CD14-positive monocyte (primary cell): ENCODE measurements at regions not wholly inside any gene's neighbourhood (a gene's known extent, or its start where the extent isn't known, plus 50 kb on each side); places are given as distances from the start of the nearest gene placed in this dataset.

Source experiments
- DNase-seq, 3 donors: peaks; one replicate each; pipeline ENCODE4 v3.0.0-alpha.2; 2011 to 2022
- H2AFZ ChIP-seq: 2 replicates; pipeline ENCODE4 v1.6.0; 2012; ENCODE audit warnings: mild to moderate bottlenecking, low read depth, low read length, inconsistent platforms; ENCODE audit not compliant: insufficient read depth, poor library complexity, severe bottlenecking
- H3K27ac ChIP-seq, 2 donors: 1 replicate in 1 of 2; 2 replicates in 1 of 2; pipeline ENCODE4 v1.5.1; 2012 to 2013; ENCODE audit warnings: low read length in 2 of 2, control low read depth in 1 of 2, inconsistent platforms in 1 of 2, low read depth in 1 of 2, mild to moderate bottlenecking in 1 of 2
- H3K27me3 ChIP-seq, 2 donors: one replicate each; pipeline versions ENCODE4 v1.6.0 to v1.6.1; 2011 to 2013; ENCODE audit warnings: low read length in 2 of 2; ENCODE audit not compliant: control insufficient read depth in 2 of 2, insufficient read depth in 2 of 2
- H3K36me3 ChIP-seq, 2 donors: replicated peaks in 1 of 2; 1 replicate in 1 of 2; 2 replicates in 1 of 2; pipeline versions ENCODE4 v1.5.1 to v1.6.1; 2012 to 2013; ENCODE audit warnings: low read length in 2 of 2, control low read depth in 1 of 2, inconsistent platforms in 1 of 2, mild to moderate bottlenecking in 1 of 2; ENCODE audit not compliant: insufficient read depth in 2 of 2, control insufficient read depth in 1 of 2
- H3K4me1 ChIP-seq, 2 donors: 1 replicate in 1 of 2; 2 replicates in 1 of 2; pipeline versions ENCODE4 v1.5.1 to v1.6.1; 2012 to 2013; ENCODE audit warnings: low read length in 2 of 2, control low read depth in 1 of 2, inconsistent platforms in 1 of 2, mild to moderate bottlenecking in 1 of 2, moderate library complexity in 1 of 2; ENCODE audit not compliant: insufficient read depth in 2 of 2, control insufficient read depth in 1 of 2
- H3K4me2 ChIP-seq: replicated peaks from 2 replicates; pipeline ENCODE3; 2012; ENCODE audit warnings: low read length, moderate library complexity, mild to moderate bottlenecking; ENCODE audit not compliant: poor library complexity, severe bottlenecking; ENCODE audit errors: extremely low read depth
- H3K4me3 ChIP-seq, 3 experiments: fragments of 200-600 bp in 1 of 3; sonication (generic) in 1 of 3; replicated peaks in 1 of 3; 1 replicate in 2 of 3; 2 replicates in 1 of 3; pipeline ENCODE4 v1.5.1; 2011 to 2013; ENCODE audit warnings: low read length in 3 of 3, mild to moderate bottlenecking in 3 of 3, control low read depth in 2 of 3, low read depth in 2 of 3, inconsistent platforms in 1 of 3, moderate library complexity in 1 of 3
- H3K79me2 ChIP-seq: 2 replicates; pipeline ENCODE4 v1.6.0; 2012; ENCODE audit warnings: mild to moderate bottlenecking, control low read depth, inconsistent platforms, low read length, moderate library complexity; ENCODE audit not compliant: insufficient read depth
- H3K9ac ChIP-seq: 2 replicates; pipeline ENCODE4 v1.6.0; 2017; ENCODE audit warnings: low read length, mild to moderate bottlenecking; ENCODE audit not compliant: insufficient read depth, poor library complexity, severe bottlenecking
- H3K9me3 ChIP-seq, 2 donors: replicated peaks in 1 of 2; 1 replicate in 1 of 2; 2 replicates in 1 of 2; pipeline versions ENCODE4 v1.5.1 to v1.6.1; 2012 to 2013; ENCODE audit warnings: low read length in 2 of 2, control low read depth in 1 of 2; ENCODE audit not compliant: control insufficient read depth in 1 of 2, insufficient read depth in 1 of 2
- H4K20me1 ChIP-seq: 2 replicates; pipeline ENCODE4 v1.6.0; 2012; ENCODE audit warnings: mild to moderate bottlenecking, low read length, control low read depth, moderate library complexity; ENCODE audit not compliant: insufficient read depth
- H3K27ac Mint-ChIP-seq, 7 donors: one replicate each; pipeline ENCODE4 v1.8.0; 2020; ENCODE audit warnings: mild to moderate bottlenecking in 7 of 7, mixed read lengths in 7 of 7, moderate library complexity in 6 of 7, inconsistent platforms in 2 of 7
- H3K27me3 Mint-ChIP-seq, 3 donors: one replicate each; pipeline ENCODE4 v1.8.0; 2021 to 2022; ENCODE audit warnings: low read depth in 3 of 3, mild to moderate bottlenecking in 3 of 3, mixed read lengths in 3 of 3, moderate library complexity in 3 of 3, inconsistent platforms in 1 of 3
- H3K36me3 Mint-ChIP-seq, 2 donors: one replicate each; pipeline ENCODE4 v1.8.0; 2020; ENCODE audit warnings: mixed read lengths in 2 of 2, inconsistent platforms in 1 of 2, mild to moderate bottlenecking in 1 of 2
- H3K4me1 Mint-ChIP-seq: one replicate; pipeline ENCODE4 v1.8.0; 2020; ENCODE audit warnings: mild to moderate bottlenecking, mixed read lengths
- H3K4me3 Mint-ChIP-seq, 2 donors: one replicate each; pipeline ENCODE4 v1.8.0; 2020; ENCODE audit warnings: mild to moderate bottlenecking in 2 of 2, mixed read lengths in 2 of 2, moderate library complexity in 1 of 2
- H3K9me3 Mint-ChIP-seq, 7 donors: one replicate each; pipeline ENCODE4 v1.8.0; 2020 to 2022; ENCODE audit warnings: mixed read lengths in 7 of 7, mild to moderate bottlenecking in 6 of 7, moderate library complexity in 6 of 7, inconsistent platforms in 2 of 7
- WGBS: methylation state at CpG from one replicate; pipeline ENCODE4 v1.1.5; 2013; ENCODE audit warnings: missing lambda C conversion rate; ENCODE audit not compliant: insufficient coverage; 5-methylcytosine and 5-hydroxymethylcytosine counted together
- intact Hi-C, 2 donors: fragments of 100-400 bp; cut with micrococcal nuclease; formaldehyde crosslinking; loops; one replicate each; pipeline versions ENCODE4 v1.15.0 to v1.15.1; 2023
- TF ChIP-seq, protein P1 (sequence below): fragments of 200-600 bp; IDR thresholded peaks from one replicate; pipeline ENCODE4 v1.8.0; 2022; ENCODE audit warnings: antibody characterized with exemption, mild to moderate bottlenecking

DNA sequence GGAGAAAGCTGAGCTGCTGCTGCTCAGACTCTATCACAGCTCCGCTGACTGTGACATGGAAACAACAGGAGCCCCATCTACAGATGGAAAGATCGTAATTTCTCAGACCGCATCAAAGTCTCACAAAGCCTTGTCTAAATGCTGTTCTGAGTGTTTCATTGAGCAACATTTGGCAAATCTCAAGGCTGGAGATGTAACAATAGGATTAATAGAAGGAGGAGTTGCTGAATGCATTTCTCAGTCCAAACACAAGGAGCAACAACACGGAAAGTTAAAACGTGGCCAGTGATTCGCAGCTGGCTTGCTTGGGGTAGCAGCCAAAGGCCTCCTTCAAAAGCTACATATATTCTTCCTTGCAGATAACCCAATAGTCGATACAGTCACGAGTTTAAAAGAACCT, 55.7 kb downstream of the MRPL57 start:
- H4K20me1 ChIP-seq, result no peaks in the 10 kb centered on the region
- no peaks in the 10 kb centered on the region for H3K4me1 Mint-ChIP-seq

GRCh38 chr13:21232599-21232998, 56.1 kb downstream of the MRPL57 start:
- Histone ChIP-seq H3K4me3 (no peak overlapping the region), H3K4me2 (no peak overlapping the region), H3K4me1 (no peaks in the 10 kb centered on the region), H3K36me3 (no peaks in the 10 kb centered on the region), H3K9me3 (no peaks in the 10 kb centered on the region), H3K9ac (no peak overlapping the region), H4K20me1 (no peaks in the 10 kb centered on the region), H3K79me2 (no peaks in the 10 kb centered on the region), H2AFZ (peak overlapping the region; percentile 35), H3K27ac (no peak overlapping the region), H3K27me3 (no peaks in the 10 kb centered on the region)
- DNase-seq, result no peak
- 75% methylated on average over 1 of the region's 3 CpGs for WGBS
- TF ChIP-seq, protein P1, sequence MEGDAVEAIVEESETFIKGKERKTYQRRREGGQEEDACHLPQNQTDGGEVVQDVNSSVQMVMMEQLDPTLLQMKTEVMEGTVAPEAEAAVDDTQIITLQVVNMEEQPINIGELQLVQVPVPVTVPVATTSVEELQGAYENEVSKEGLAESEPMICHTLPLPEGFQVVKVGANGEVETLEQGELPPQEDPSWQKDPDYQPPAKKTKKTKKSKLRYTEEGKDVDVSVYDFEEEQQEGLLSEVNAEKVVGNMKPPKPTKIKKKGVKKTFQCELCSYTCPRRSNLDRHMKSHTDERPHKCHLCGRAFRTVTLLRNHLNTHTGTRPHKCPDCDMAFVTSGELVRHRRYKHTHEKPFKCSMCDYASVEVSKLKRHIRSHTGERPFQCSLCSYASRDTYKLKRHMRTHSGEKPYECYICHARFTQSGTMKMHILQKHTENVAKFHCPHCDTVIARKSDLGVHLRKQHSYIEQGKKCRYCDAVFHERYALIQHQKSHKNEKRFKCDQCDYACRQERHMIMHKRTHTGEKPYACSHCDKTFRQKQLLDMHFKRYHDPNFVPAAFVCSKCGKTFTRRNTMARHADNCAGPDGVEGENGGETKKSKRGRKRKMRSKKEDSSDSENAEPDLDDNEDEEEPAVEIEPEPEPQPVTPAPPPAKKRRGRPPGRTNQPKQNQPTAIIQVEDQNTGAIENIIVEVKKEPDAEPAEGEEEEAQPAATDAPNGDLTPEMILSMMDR, result no peak
- Mint-ChIP-seq H3K36me3 (no peaks in the 10 kb centered on the region), H3K9me3 (peaks cover 0 to 2% (median 0%) of the 10 kb centered on the region in 7 donors), H3K27me3 (peaks cover 0 to 2% (median 1%) of the 10 kb centered on the region in 3 donors), H3K4me3 (no peak overlapping the region), H3K27ac (no peak overlapping the region), H3K4me1 (no peaks in the 10 kb centered on the region)
- intact Hi-C loops, result no loop called here

More for the DNA sequence above, 55.7 kb downstream of the MRPL57 start:
- TF ChIP-seq, protein P1, result no peak
- Histone ChIP-seq H2AFZ (no peak overlapping the region), H3K79me2 (no peaks in the 10 kb centered on the region), H3K27me3 (no peaks in the 10 kb centered on the region), H3K36me3 (no peaks in the 10 kb centered on the region), H3K9me3 (no peaks in the 10 kb centered on the region), H3K9ac (no peak overlapping the region), H3K4me1 (no peaks in the 10 kb centered on the region), H3K4me3 (no peak overlapping the region), H3K4me2 (no peak overlapping the region), H3K27ac (no peak overlapping the region)
- H3K36me3 Mint-ChIP-seq, result no peaks in the 10 kb centered on the region
- WGBS, result 72% methylated on average over 7 of the region's 8 CpGs
- H3K4me3 Mint-ChIP-seq, result no peak overlapping the region
- H3K9me3 Mint-ChIP-seq, result peaks cover 0 to 2% (median 0%) of the 10 kb centered on the region in 7 donors
- no peak overlapping the region for H3K27ac Mint-ChIP-seq
- DNase-seq, result no peak
- peaks cover 0 to 2% (median 1%) of the 10 kb centered on the region in 3 donors for H3K27me3 Mint-ChIP-seq
- intact Hi-C loops, result no loop called here
